ENCODE measurements at regions not wholly inside any gene's neighbourhood (a gene's known extent, or its start where the extent isn't known, plus 50 kb on each side); places are given as distances from the start of the nearest gene placed in this dataset.
"Not testable (repeated sequence)": the region's sequence is repeated elsewhere in the genome, so short reads cannot be mapped to it uniquely, and the experiment has no call there.

DNA sequence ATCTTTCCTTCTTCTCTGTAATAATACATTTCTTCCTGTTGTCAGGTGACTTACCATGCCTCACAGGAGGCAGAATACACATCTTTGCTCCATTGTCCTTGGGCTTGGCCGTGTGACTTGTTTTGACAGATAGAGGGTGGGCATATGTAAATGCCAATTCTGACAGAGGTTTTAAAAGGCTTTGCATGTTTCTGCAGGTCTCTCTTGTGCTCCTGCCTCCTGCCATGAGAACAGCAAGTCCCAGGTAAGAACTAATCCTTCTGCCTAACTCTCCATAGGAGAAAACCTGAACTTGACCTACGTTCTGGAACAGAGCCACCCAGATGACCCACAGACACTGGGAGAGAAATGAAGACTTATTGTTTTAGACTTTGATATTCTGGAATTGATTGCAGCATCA lies 88.7 kb upstream of the TNFSF11 start:
- DNase-seq = no peak

DNA sequence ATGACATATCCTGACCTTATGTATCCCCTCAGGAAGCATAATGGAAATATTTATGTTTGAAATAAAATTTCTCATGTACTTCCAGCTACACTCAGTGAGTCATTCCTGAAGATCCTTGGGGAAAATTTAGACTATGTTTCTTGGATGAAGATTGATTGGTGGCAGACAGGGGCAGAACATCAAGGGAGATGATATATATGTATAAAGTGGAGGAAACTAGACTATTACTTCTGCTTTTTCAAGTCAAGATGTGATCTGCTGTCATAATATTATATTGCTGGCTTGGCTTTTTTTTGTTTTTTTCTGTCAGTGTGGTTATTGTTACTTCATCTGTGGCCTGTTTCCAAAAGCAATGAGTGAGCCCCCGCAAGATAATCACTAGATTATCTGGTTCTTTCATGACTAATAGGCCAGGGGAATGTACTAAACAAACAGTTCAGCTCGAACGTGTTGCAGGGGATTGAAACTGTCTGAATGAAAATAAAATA lies 87.2 kb upstream of the TNFSF11 start:
- no peak for DNase-seq

GRCh38 chr13:42487221-42487620 lies 86.7 kb upstream of the TNFSF11 start:
- DNase-seq = no peak

DNA sequence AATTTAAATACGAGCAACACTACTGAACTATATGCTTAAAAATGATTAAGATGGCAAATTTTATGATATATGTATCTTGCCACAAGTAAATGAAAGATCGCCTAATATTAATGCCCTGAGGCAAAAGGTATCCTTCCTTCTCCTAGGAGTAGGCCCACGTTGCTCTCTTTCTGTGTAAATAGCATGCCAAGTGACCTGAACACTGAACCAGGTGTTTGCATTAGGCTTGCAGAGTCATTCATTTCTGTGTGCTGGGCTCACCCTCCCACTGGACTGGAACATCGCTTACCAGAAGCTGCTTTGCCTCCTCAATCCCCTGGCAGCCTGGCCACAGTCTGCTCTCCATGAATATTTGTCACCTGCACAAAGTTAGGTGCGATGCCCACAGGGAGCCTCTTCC lies 83.3 kb upstream of the TNFSF11 start:
- no peak for DNase-seq

DNA sequence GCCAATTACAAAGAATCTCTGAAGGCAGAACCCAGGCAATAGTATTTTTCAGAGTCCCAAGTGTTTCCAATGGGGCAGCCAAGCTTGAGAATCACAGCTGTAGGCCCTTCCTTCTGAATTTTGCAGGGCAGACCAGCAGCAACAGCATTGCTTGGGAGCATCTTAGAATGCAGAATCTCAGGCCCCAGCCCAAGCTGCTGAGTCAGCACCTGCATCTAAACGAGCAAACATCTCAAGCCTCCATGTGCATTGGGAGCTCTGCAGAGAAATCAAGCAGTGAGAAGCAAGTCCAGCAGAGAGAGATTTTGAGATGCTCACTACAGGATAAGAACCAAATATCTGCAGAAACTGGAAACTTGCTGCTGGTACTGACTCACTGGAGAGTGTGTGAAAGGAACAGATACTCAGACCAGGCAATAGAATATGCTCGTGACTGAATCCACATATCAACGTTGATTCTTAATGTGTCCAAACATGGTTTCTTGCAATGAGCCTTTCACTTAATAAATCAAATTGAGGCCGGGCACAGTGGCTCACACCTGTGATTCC lies 81.5 kb upstream of the TNFSF11 start:
- DNase-seq = no peak

- no peak for DNase-seq
These were observed 79.8 kb upstream of the TNFSF11 start for GRCh38 chr13:42494157-42494556.

GRCh38 chr13:42495255-42495654 lies 78.7 kb upstream of the TNFSF11 start:
- no peak for DNase-seq

DNA sequence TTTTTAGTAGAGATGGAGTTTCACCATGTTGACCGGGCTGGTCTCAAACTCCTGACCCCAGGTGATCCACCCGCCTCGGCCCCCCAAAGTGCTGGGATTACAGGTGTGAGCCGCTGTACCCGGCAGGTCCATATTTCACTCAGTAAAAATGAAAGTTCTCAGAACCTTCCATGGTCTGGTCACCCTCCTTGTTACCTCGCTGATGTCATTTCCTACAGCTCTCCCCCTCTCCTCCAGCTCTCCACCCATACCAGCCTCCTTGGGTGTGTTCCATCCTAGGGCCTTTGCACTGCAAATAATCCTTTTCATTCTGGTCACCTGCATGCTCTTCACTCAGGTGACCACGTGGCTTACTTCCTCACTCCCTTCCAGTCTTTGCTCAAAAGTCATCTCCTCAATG lies 78.2 kb upstream of the TNFSF11 start:
- DNase-seq = no peak

GRCh38 chr13:42496926-42497554 lies 76.9 kb upstream of the TNFSF11 start:
- DNase-seq = not testable (repeated sequence)

- DNase-seq = no peak
These were observed 76.2 kb upstream of the TNFSF11 start for GRCh38 chr13:42497798-42498197.

- no peak for DNase-seq
These were observed 75.4 kb upstream of the TNFSF11 start for GRCh38 chr13:42498521-42498920.

All from activated naive CD4-positive, alpha-beta T cell (primary cell).